DMS 273 treated with DMSO at 0.1 percent for 48 hours (cell line): ENCODE measurements at regions not wholly inside any gene's neighbourhood (a gene's known extent, or its start where the extent isn't known, plus 50 kb on each side); places are given as distances from the start of the nearest gene placed in this dataset.
"Not testable (repeated sequence)": the region's sequence is repeated elsewhere in the genome, so short reads cannot be mapped to it uniquely, and the experiment has no call there.

Experiments used
- DNase-seq: peaks from one replicate; lab custom pipeline; 2025; lab: John Stamatoyannopoulos, UW

GRCh38 chr14:34300882-34301734 lies 160.9 kb downstream of the SPTSSA start:
- DNase-seq: peak; percentile 9

GRCh38 chr14:34300330-34300729 lies 161.7 kb downstream of the SPTSSA start:
- DNase-seq: no peak

GRCh38 chr14:34299360-34299759 lies 162.7 kb downstream of the SPTSSA start:
- no peak for DNase-seq

GRCh38 chr14:34297786-34298520 lies 164.1 kb downstream of the SPTSSA start:
- DNase-seq: peak; percentile 2

- no peak for DNase-seq
Measured at GRCh38 chr14:34283590-34283989, 178.4 kb downstream of the SPTSSA start.

GRCh38 chr14:34277191-34277590 lies 184.8 kb downstream of the SPTSSA start:
- no peak for DNase-seq

- no peak for DNase-seq
Measured at GRCh38 chr14:34275530-34275929, 186.5 kb downstream of the SPTSSA start.

GRCh38 chr14:34275078-34275477 lies 187.0 kb downstream of the SPTSSA start:
- DNase-seq: no peak

- DNase-seq: not testable (repeated sequence)
Measured at GRCh38 chr14:34273716-34274115, 188.3 kb downstream of the SPTSSA start.

GRCh38 chr14:34270361-34270760 lies 191.7 kb downstream of the SPTSSA start:
- no peak for DNase-seq

- DNase-seq: no peak
Measured at GRCh38 chr14:34266344-34266743, 195.7 kb downstream of the SPTSSA start.

- DNase-seq: no peak
Measured at GRCh38 chr14:34262127-34262910, 199.7 kb downstream of the SPTSSA start.

- no peak for DNase-seq
Measured at GRCh38 chr14:34259996-34260395, 202.0 kb downstream of the SPTSSA start.

GRCh38 chr14:34258318-34258717 lies 203.7 kb downstream of the SPTSSA start:
- no peak for DNase-seq

- no peak for DNase-seq
Measured at GRCh38 chr14:34257505-34257904, 204.5 kb downstream of the SPTSSA start.

GRCh38 chr14:34256223-34256622 lies 205.8 kb downstream of the SPTSSA start:
- DNase-seq: no peak

- no peak for DNase-seq
Measured at GRCh38 chr14:34254571-34254970, 207.5 kb downstream of the SPTSSA start.

GRCh38 chr14:34254031-34254430 lies 208.0 kb downstream of the SPTSSA start:
- no peak for DNase-seq

GRCh38 chr14:34252227-34252626 lies 209.8 kb downstream of the SPTSSA start:
- no peak for DNase-seq

- DNase-seq: no peak
Measured at GRCh38 chr14:34251662-34252061, 210.4 kb downstream of the SPTSSA start.

GRCh38 chr14:34250959-34251358 lies 211.1 kb downstream of the SPTSSA start:
- no peak for DNase-seq

- DNase-seq: no peak
Measured at GRCh38 chr14:34247605-34248004, 214.4 kb downstream of the SPTSSA start.
